Kidney (tissue), 13 donors: ENCODE measurements at regions not wholly inside any gene's neighbourhood (a gene's known extent, or its start where the extent isn't known, plus 50 kb on each side); places are given as distances from the start of the nearest gene placed in this dataset.

ENCODE experiments used
- DNase-seq, 5 donors: peaks; one replicate each; pipeline ENCODE4 v3.0.0-alpha.2; 2013 to 2020
- FAIRE-seq: peaks from 2 replicates; lab custom pipeline; 2012; peaks lifted over from hg19 to GRCh38; lab: Jason Lieb, UNC
- H3K27ac ChIP-seq, 2 donors: one replicate each; pipeline ENCODE4 v1.7.0; 2013; ENCODE audit warnings: low read depth in 2 of 2, low read length in 2 of 2, inconsistent platforms in 1 of 2
- H3K27me3 ChIP-seq: one replicate; pipeline ENCODE4 v1.7.1; 2013; ENCODE audit warnings: low read length, inconsistent platforms; ENCODE audit not compliant: control insufficient read depth, insufficient read depth
- H3K36me3 ChIP-seq, 3 donors: one replicate each; pipeline versions ENCODE4 v1.7.0 to v1.7.1; 2013; ENCODE audit warnings: low read length in 3 of 3, control low read depth in 1 of 3, inconsistent platforms in 1 of 3; ENCODE audit not compliant: insufficient read depth in 3 of 3, control insufficient read depth in 2 of 3
- H3K4me1 ChIP-seq, 3 donors: one replicate each; pipeline versions ENCODE4 v1.7.0 to v1.7.1; 2013; ENCODE audit warnings: low read length in 3 of 3, inconsistent platforms in 1 of 3, low read depth in 1 of 3; ENCODE audit not compliant: control insufficient read depth in 2 of 3, insufficient read depth in 2 of 3
- H3K4me3 ChIP-seq, 3 donors: one replicate each; pipeline versions ENCODE4 v1.7.0 to v1.8.1; 2013; ENCODE audit warnings: low read length in 3 of 3, control low read depth in 1 of 3, inconsistent platforms in 1 of 3
- H3K9ac ChIP-seq, 3 donors: one replicate each; pipeline versions ENCODE4 v1.7.0 to v1.7.1; 2013; ENCODE audit warnings: low read length in 3 of 3, control low read depth in 1 of 3, inconsistent platforms in 1 of 3
- H3K9me3 ChIP-seq, 3 donors: one replicate each; pipeline versions ENCODE4 v1.7.0 to v1.7.1; 2013; ENCODE audit warnings: low read length in 3 of 3, control low read depth in 1 of 3, inconsistent platforms in 1 of 3; ENCODE audit not compliant: control insufficient read depth in 2 of 3, insufficient read depth in 1 of 3
- intact Hi-C: fragments of 100-400 bp; cut with DNase I; formaldehyde crosslinking; loops from one replicate; pipeline ENCODE4 v1.11.1; 2022
- TF ChIP-seq, protein P1 (sequence below): IDR thresholded peaks from 3 replicates; pipeline ENCODE4 v1.5.1; 2012; ENCODE audit warnings: mild to moderate bottlenecking, moderate library complexity, borderline replicate concordance; ENCODE audit not compliant: insufficient read depth; ENCODE audit errors: extremely low read depth
- donor health status: control.
- donor health status: control.
- donor health status: control.
- donor health status: control.
- donor health status: control.
- donor health status: DM: yes; HTN: yes; CAD: no.
- donor health status: Normal renal cell carcinoma (clear cell type).

DNA sequence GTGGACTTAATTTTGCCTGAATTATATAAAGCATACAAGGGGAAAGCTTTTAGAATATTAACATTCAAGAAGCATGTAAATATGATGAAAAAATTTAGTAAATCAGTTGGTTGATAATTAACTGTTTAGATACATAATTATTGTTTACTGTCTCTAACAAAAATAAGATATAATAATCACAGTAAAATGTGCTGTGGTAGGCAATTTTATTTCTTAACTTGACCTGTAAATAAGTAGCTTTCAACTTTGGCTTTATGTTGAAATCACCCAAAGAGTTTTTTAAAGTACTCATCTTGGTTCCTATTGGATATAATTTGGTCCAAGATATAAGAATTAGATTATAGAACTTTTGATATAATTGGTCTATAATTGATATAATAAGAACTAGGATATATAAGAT, 1374.5 kb downstream of the NSUN3 start:
- no peaks in the 10 kb centered on the region for H3K4me1 ChIP-seq
- TF ChIP-seq, protein P1, sequence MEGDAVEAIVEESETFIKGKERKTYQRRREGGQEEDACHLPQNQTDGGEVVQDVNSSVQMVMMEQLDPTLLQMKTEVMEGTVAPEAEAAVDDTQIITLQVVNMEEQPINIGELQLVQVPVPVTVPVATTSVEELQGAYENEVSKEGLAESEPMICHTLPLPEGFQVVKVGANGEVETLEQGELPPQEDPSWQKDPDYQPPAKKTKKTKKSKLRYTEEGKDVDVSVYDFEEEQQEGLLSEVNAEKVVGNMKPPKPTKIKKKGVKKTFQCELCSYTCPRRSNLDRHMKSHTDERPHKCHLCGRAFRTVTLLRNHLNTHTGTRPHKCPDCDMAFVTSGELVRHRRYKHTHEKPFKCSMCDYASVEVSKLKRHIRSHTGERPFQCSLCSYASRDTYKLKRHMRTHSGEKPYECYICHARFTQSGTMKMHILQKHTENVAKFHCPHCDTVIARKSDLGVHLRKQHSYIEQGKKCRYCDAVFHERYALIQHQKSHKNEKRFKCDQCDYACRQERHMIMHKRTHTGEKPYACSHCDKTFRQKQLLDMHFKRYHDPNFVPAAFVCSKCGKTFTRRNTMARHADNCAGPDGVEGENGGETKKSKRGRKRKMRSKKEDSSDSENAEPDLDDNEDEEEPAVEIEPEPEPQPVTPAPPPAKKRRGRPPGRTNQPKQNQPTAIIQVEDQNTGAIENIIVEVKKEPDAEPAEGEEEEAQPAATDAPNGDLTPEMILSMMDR = no peak
- no peak overlapping the region for H3K9ac ChIP-seq
- no peak overlapping the region for H3K27ac ChIP-seq
- no peak for FAIRE-seq
- no peak overlapping the region for H3K4me3 ChIP-seq
- intact Hi-C loops = no loop called here
- H3K9me3 ChIP-seq = no peaks in the 10 kb centered on the region
- DNase-seq = no peak
- no peaks in the 10 kb centered on the region for H3K27me3 ChIP-seq
- H3K36me3 ChIP-seq = no peaks in the 10 kb centered on the region

- TF ChIP-seq, protein P1 = no peak
- Histone ChIP-seq H3K9me3 (no peaks in the 10 kb centered on the region), H3K27ac (no peak overlapping the region), H3K9ac (no peak overlapping the region), H3K4me1 (no peaks in the 10 kb centered on the region), H3K27me3 (no peaks in the 10 kb centered on the region), H3K4me3 (no peak overlapping the region), H3K36me3 (no peaks in the 10 kb centered on the region)
- no peak for DNase-seq
- intact Hi-C loops = no loop called here
- FAIRE-seq = no peak
These were observed 1375.4 kb downstream of the NSUN3 start for GRCh38 chr3:95438274-95438673.

DNA sequence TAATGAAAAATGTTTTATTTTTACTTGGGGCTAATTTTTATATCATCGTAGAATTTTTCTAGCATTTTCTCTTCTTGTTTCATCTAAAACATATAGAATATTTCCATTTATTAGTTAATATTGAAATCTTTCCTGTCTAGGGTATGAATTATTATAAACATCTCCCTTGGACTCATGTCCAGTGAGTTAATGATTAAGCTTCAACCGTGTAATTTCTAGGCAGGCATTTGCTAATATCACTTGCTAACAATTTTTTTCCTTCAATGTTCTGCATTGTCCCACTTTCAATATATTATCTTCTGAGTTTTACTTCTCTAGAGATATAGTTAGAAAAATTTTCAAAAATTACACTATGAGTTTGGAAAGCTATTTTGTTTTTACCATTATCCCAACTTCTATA, 1371.6 kb upstream of the EPHA6 start:
- Histone ChIP-seq H3K9me3 (no peaks in the 10 kb centered on the region), H3K4me1 (no peaks in the 10 kb centered on the region), H3K9ac (no peak overlapping the region), H3K27ac (no peak overlapping the region), H3K36me3 (no peaks in the 10 kb centered on the region), H3K27me3 (no peaks in the 10 kb centered on the region), H3K4me3 (no peak overlapping the region)
- TF ChIP-seq, protein P1 = no peak
- DNase-seq (no peak), FAIRE-seq (no peak)
- intact Hi-C loops = no loop called here

GRCh38 chr3:95449841-95450240, 1364.6 kb upstream of the EPHA6 start:
- H3K9ac ChIP-seq = no peak overlapping the region
- H3K36me3 ChIP-seq = no peaks in the 10 kb centered on the region
- H3K27ac ChIP-seq = no peak overlapping the region
- H3K4me1 ChIP-seq = no peaks in the 10 kb centered on the region
- H3K27me3 ChIP-seq = no peaks in the 10 kb centered on the region
- FAIRE-seq (no peak), DNase-seq (no peak)
- TF ChIP-seq, protein P1 = no peak
- H3K9me3 ChIP-seq = no peaks in the 10 kb centered on the region
- intact Hi-C loops = no loop called here
- no peak overlapping the region for H3K4me3 ChIP-seq
